ENCODE measurements at regions not wholly inside any gene's neighbourhood (a gene's known extent, or its start where the extent isn't known, plus 50 kb on each side); places are given as distances from the start of the nearest gene placed in this dataset.

- no peak for DNase-seq (ENCODE audit: low spot score)
Measured at GRCh38 chr12:59087077-59087673, 166.9 kb upstream of the LRIG3 start.

GRCh38 chr12:59086126-59086525 is 165.8 kb upstream of the LRIG3 start:
- FAIRE-seq (no peak), DNase-seq (ENCODE audit: low spot score) (no peak)

More at GRCh38 chr12:59087077-59087673, 166.9 kb upstream of the LRIG3 start:
- no peak for FAIRE-seq

- no peak for FAIRE-seq
Measured at GRCh38 chr12:59085690-59086089, 165.4 kb upstream of the LRIG3 start.

GRCh38 chr12:59084511-59085375 is 164.4 kb upstream of the LRIG3 start:
- FAIRE-seq, result no peak
- DNase-seq (ENCODE audit: low spot score), result no peak

More at GRCh38 chr12:59085690-59086089, 165.4 kb upstream of the LRIG3 start:
- DNase-seq (ENCODE audit: low spot score), result no peak

GRCh38 chr12:59082952-59083351 is 162.6 kb upstream of the LRIG3 start:
- FAIRE-seq (no peak), DNase-seq (ENCODE audit: low spot score) (no peak)

GRCh38 chr12:59080101-59080500 is 159.8 kb upstream of the LRIG3 start:
- no peak for DNase-seq (ENCODE audit: low spot score)
- no peak for FAIRE-seq

GRCh38 chr12:59079472-59079871 is 159.2 kb upstream of the LRIG3 start:
- DNase-seq (ENCODE audit: low spot score), result no peak

GRCh38 chr12:59079002-59079401 is 158.7 kb upstream of the LRIG3 start:
- FAIRE-seq (no peak), DNase-seq (ENCODE audit: low spot score) (no peak)

More at GRCh38 chr12:59079472-59079871, 159.2 kb upstream of the LRIG3 start:
- FAIRE-seq, result no peak

- DNase-seq (ENCODE audit: low spot score) (no peak), FAIRE-seq (no peak)
Measured at GRCh38 chr12:59077575-59078426, 157.5 kb upstream of the LRIG3 start.

GRCh38 chr12:59077153-59077552 is 156.8 kb upstream of the LRIG3 start:
- DNase-seq (ENCODE audit: low spot score) (no peak), FAIRE-seq (no peak)

GRCh38 chr12:59076622-59077021 is 156.3 kb upstream of the LRIG3 start:
- FAIRE-seq (no peak), DNase-seq (ENCODE audit: low spot score) (no peak)

GRCh38 chr12:59075968-59076490 is 155.7 kb upstream of the LRIG3 start:
- DNase-seq (ENCODE audit: low spot score), result no peak
- no peak for FAIRE-seq

GRCh38 chr12:59075141-59075540 is 154.8 kb upstream of the LRIG3 start:
- no peak for FAIRE-seq
- DNase-seq (ENCODE audit: low spot score), result no peak

- DNase-seq (ENCODE audit: low spot score) (no peak), FAIRE-seq (no peak)
Measured at GRCh38 chr12:59070322-59070933, 150.1 kb upstream of the LRIG3 start.

- DNase-seq (ENCODE audit: low spot score) (no peak), FAIRE-seq (no peak)
Measured at GRCh38 chr12:59069516-59069915, 149.2 kb upstream of the LRIG3 start.

GRCh38 chr12:59068436-59068835 is 148.1 kb upstream of the LRIG3 start:
- no peak for DNase-seq (ENCODE audit: low spot score)
- no peak for FAIRE-seq

GRCh38 chr12:59067083-59067482 is 146.8 kb upstream of the LRIG3 start:
- DNase-seq (ENCODE audit: low spot score), result peak; percentile 66
- FAIRE-seq, result no peak

GRCh38 chr12:59066445-59066844 is 146.1 kb upstream of the LRIG3 start:
- DNase-seq (ENCODE audit: low spot score), result no peak
- no peak for FAIRE-seq

GRCh38 chr12:59059088-59059935 is 139.0 kb upstream of the LRIG3 start:
- no peak for DNase-seq (ENCODE audit: low spot score)
- no peak for FAIRE-seq

- no peak for FAIRE-seq
- no peak for DNase-seq (ENCODE audit: low spot score)
Measured at GRCh38 chr12:59056966-59057365, 136.7 kb upstream of the LRIG3 start.

All from RCC 7860 (cell line).